ENCODE measurements at regions not wholly inside any gene's neighbourhood (a gene's known extent, or its start where the extent isn't known, plus 50 kb on each side); places are given as distances from the start of the nearest gene placed in this dataset.
A peak's percentile ranks its signal among the peaks of the same experiment; 100 is the strongest.

DNA sequence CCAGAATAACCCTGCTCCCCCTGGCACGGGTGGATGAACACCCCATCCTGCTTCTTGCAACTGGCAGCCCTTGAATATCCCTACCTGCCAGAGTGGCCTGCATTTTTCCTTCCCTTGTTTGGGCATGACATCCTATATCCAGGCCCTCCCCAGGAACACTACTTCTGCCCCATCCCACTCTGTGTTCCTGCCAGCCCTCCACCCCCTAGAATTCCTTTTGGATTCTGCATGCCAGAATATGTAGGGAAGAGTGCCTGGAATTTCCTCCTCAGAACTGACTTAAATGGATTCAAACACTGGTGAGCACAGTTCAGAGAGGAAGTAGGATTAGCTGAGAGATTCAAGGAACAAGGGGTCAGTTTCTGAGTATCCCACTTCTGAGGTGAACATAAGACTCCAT is 123.5 kb upstream of the PELI1 start:
- FAIRE-seq (no peak), DNase-seq (ENCODE audit: low read depth) (no peak)
- Histone ChIP-seq H3K27me3 (ENCODE audit: control insufficient read depth, insufficient read depth, low read length) (no peaks in the 10 kb centered on the region), H3K4me3 (ENCODE audit: low read depth, low read length) (no peak overlapping the region), H3K36me3 (ENCODE audit: control insufficient read depth, insufficient read depth, low read length) (no peaks in the 10 kb centered on the region)
- TF ChIP-seq, protein P1, sequence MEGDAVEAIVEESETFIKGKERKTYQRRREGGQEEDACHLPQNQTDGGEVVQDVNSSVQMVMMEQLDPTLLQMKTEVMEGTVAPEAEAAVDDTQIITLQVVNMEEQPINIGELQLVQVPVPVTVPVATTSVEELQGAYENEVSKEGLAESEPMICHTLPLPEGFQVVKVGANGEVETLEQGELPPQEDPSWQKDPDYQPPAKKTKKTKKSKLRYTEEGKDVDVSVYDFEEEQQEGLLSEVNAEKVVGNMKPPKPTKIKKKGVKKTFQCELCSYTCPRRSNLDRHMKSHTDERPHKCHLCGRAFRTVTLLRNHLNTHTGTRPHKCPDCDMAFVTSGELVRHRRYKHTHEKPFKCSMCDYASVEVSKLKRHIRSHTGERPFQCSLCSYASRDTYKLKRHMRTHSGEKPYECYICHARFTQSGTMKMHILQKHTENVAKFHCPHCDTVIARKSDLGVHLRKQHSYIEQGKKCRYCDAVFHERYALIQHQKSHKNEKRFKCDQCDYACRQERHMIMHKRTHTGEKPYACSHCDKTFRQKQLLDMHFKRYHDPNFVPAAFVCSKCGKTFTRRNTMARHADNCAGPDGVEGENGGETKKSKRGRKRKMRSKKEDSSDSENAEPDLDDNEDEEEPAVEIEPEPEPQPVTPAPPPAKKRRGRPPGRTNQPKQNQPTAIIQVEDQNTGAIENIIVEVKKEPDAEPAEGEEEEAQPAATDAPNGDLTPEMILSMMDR (IDR thresholded peaks at IDR 0.05; ENCODE audit: insufficient read depth, low read length, severe bottlenecking) = no peak

- H3K27me3 ChIP-seq (ENCODE audit: control insufficient read depth, insufficient read depth, low read length) = no peaks in the 10 kb centered on the region
- DNase-seq (ENCODE audit: low read depth) = no peak
- H3K36me3 ChIP-seq (ENCODE audit: control insufficient read depth, insufficient read depth, low read length) = no peaks in the 10 kb centered on the region
- TF ChIP-seq, protein P1 (IDR thresholded peaks at IDR 0.05; ENCODE audit: insufficient read depth, low read length, severe bottlenecking) = no peak
- H3K4me3 ChIP-seq (ENCODE audit: low read depth, low read length) = no peak overlapping the region
- no peak for FAIRE-seq
Observed at GRCh38 chr2:64268330-64269048, 124.3 kb upstream of the PELI1 start.

- TF ChIP-seq, protein P1 (IDR thresholded peaks at IDR 0.05; ENCODE audit: insufficient read depth, low read length, severe bottlenecking) = no peak
- no peaks in the 10 kb centered on the region for H3K36me3 ChIP-seq (ENCODE audit: control insufficient read depth, insufficient read depth, low read length)
- DNase-seq (ENCODE audit: low read depth) (peak; percentile 94), FAIRE-seq (peak; percentile 23)
- no peaks in the 10 kb centered on the region for H3K27me3 ChIP-seq (ENCODE audit: control insufficient read depth, insufficient read depth, low read length)
- no peak overlapping the region for H3K4me3 ChIP-seq (ENCODE audit: low read depth, low read length)
Observed at GRCh38 chr2:64273524-64274398, 129.5 kb upstream of the PELI1 start.

DNA sequence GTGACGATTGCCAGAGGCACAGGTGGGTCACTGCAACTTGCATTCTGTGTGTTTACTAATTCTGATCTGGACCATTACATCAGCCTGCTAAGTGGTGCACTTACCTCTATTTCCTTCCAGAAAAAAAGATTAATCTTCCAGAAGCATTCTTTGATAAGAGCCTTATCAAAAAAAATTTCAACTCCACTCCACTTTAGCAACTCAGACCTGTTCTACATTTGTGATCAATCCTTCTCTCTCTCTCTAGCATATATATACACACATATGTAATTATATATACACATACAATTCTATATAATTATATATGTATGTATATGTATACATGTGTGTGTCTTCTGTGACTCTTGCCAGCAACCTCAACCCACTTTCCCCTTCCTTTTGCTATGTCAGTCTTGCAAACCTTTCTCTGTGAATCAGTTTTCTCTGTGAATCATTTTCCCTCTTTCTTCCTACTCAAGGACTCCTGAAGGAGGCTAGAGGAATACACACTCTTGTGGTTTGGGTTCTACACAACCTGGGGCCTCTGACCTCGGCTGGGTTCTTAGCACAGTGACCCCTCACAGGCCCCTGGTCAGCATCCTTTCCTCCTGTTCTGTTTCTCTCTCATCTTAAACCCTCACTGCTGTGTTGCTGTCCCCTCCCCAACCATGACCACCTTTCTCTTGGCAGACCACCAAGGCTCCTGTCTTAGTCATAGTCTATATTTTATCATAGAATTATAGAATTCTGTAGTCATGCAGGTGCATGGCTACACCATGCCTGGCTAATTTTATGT is 130.4 kb upstream of the PELI1 start:
- Histone ChIP-seq H3K4me3 (ENCODE audit: low read depth, low read length) (no peak overlapping the region), H3K36me3 (ENCODE audit: control insufficient read depth, insufficient read depth, low read length) (no peaks in the 10 kb centered on the region), H3K27me3 (ENCODE audit: control insufficient read depth, insufficient read depth, low read length) (no peaks in the 10 kb centered on the region)
- TF ChIP-seq, protein P1 (IDR thresholded peaks at IDR 0.05; ENCODE audit: insufficient read depth, low read length, severe bottlenecking) = no peak
- FAIRE-seq (no peak), DNase-seq (ENCODE audit: low read depth) (peak; percentile 72)

GRCh38 chr2:64275174-64275466 is 130.9 kb upstream of the PELI1 start:
- FAIRE-seq (no peak), DNase-seq (ENCODE audit: low read depth) (no peak)
- H3K36me3 ChIP-seq (ENCODE audit: control insufficient read depth, insufficient read depth, low read length) = no peaks in the 10 kb centered on the region
- TF ChIP-seq, protein P1 (IDR thresholded peaks at IDR 0.05; ENCODE audit: insufficient read depth, low read length, severe bottlenecking) = no peak
- H3K4me3 ChIP-seq (ENCODE audit: low read depth, low read length) = no peak overlapping the region
- no peaks in the 10 kb centered on the region for H3K27me3 ChIP-seq (ENCODE audit: control insufficient read depth, insufficient read depth, low read length)
